IPS DF 4.7 (cell line): ENCODE measurements at regions not wholly inside any gene's neighbourhood (a gene's known extent, or its start where the extent isn't known, plus 50 kb on each side); places are given as distances from the start of the nearest gene placed in this dataset.
"Not testable (repeated sequence)": the region's sequence is repeated elsewhere in the genome, so short reads cannot be mapped to it uniquely, and the experiment has no call there.

ENCODE experiments used
- DNase-seq: peaks from one replicate; pipeline ENCODE4 v3.0.0-alpha.2; 2013; ENCODE audit warnings: low spot score; ENCODE audit errors: extremely low read depth

DNA sequence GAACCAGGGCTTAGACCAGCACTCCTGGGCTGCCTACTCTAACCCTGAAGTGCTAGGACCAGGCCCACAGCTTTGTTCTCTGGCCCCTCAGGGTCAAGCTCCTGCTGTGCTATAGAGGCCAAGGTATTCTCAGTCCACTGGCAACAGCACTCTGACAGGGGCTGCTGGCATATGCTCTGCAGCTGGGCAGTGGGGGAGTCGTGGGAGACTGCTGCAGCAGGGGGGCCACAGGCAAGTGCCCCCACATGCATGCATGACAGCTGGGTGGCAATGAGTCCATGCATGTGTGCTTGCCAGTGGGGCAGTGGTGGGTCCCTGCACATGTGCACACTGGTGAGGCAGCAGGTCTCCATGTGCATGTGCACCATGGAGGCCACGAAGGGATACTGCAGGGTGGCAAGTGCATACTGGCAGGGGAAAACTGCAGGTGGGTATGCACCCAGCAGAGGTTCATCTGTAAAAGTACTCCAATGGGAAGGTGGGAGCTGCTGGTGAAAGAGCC is 364.9 kb upstream of the IRAK1BP1 start:
- DNase-seq: no peak

GRCh38 chr6:78505178-78505577 is 362.2 kb upstream of the IRAK1BP1 start:
- no peak for DNase-seq

- no peak for DNase-seq
These were observed 356.3 kb upstream of the IRAK1BP1 start for GRCh38 chr6:78511009-78511408.

DNA sequence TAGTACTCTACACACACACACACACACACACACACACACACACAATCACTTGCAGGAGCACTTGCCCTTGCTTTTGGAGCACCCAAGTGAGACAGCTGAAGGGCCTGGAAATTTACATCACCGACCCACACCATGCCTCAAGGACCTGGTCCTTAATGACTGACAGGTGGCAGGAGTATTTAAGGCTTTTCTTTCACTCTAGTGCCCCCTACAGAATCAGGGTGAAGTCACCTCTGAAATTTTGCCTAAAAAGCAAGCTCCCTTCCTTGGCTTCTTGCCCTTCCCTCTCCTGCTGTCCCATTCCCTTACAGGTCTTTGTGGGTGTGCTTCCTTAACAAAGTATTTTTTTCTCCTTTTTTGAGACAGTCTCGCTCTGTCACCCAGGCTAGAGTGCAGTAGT is 353.5 kb upstream of the IRAK1BP1 start:
- DNase-seq: peak; percentile 16

DNA sequence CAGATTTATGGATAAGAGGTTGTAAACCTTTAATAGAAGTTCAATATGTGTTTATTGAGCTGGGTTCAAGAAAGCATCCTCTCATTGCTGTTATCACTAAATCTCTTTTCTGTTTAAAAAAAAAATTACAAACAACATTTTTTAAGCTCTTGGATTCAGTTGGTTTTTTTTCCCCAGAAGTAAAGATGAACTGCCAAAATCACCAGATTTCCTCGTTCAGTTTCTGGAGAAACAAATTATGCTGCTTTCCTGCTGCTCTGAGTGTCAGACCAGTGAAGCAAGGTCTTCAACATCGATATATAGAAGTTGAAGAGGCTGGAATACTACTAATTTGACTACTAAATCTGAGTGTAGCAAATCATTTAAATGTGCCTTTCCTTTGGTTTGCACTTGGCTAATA is 352.1 kb upstream of the IRAK1BP1 start:
- no peak for DNase-seq

DNA sequence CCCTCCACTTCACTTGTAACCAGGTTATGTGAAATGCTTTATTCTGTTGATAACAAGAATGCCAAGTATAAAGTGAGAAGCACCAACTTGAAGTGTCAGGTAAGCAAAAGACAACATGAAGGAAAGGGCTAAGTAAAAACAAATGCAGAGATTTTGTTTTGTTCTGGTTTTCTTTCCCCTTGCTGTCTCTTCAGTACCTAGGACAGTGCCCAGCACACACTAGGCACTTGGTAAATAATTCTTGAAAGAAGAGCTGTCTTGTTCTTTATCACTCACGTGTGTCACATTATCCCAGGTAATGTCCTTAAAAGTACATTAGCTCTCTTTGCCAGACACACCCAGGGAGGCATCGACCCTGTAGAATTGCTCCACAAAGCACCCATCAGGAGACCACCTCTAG is 350.0 kb upstream of the IRAK1BP1 start:
- DNase-seq: no peak

- DNase-seq: no peak
These were observed 343.7 kb upstream of the IRAK1BP1 start for GRCh38 chr6:78523622-78524021.

DNA sequence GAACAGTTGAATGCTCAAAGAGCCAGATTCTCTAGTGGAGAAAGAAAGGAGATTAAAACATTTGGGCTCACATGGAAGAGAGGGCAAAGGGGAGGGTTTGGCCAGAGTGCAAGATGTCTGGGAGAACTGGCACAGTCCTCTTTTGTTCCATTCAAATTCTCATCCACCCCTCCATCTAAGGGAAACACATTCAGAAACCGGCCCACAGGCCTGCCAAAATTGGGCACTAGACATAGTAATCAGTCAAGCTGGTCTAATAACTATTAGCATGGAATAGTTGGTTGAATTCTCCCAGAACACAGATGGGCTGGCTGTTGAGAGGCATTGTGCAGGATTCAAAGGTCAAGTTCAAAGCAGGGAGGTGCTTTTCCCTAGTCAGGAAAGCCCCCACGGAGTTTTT is 341.4 kb upstream of the IRAK1BP1 start:
- no peak for DNase-seq

- no peak for DNase-seq
These were observed 340.9 kb upstream of the IRAK1BP1 start for GRCh38 chr6:78526432-78526831.

GRCh38 chr6:78528926-78529325 is 338.4 kb upstream of the IRAK1BP1 start:
- DNase-seq: no peak

DNA sequence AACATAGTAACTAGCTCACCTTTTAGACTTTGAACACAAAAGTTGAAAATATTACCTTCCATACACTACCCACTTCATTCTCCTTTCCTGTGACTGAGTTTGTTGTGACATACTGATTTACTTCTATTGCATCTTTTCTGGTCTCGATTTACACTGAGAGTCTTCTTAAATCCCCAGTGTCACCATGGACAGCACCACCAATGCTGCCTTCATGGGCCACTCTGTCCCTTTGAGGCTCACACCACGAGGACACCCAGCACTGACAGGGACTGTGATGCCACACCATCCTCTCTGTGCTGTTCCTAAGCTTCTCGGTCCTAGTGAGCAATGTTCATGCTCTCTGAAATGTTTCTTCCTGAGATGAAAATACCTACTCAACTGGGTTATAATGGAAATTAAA is 337.1 kb upstream of the IRAK1BP1 start:
- DNase-seq: no peak

DNA sequence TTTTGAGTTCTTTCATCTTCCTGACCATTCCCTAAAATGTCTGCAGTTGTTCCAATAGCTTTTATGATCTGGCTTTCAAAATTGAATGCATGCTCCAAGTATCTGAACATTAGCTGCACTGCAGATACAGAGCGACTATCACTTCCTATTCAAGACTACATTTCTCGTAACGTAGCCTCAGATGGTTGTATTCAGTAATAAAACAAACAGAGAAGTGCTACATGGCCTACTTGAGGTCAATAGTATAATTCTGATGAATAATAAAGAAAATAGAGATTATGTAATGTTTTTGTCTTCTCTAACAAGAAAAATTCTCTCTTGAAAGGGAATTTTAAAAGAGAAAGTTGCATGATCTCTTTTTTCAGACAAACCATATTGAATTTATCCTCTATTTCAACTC is 333.9 kb upstream of the IRAK1BP1 start:
- DNase-seq: no peak

GRCh38 chr6:78533876-78534275 is 333.5 kb upstream of the IRAK1BP1 start:
- DNase-seq: no peak

GRCh38 chr6:78538002-78538401 is 329.3 kb upstream of the IRAK1BP1 start:
- DNase-seq: no peak

DNA sequence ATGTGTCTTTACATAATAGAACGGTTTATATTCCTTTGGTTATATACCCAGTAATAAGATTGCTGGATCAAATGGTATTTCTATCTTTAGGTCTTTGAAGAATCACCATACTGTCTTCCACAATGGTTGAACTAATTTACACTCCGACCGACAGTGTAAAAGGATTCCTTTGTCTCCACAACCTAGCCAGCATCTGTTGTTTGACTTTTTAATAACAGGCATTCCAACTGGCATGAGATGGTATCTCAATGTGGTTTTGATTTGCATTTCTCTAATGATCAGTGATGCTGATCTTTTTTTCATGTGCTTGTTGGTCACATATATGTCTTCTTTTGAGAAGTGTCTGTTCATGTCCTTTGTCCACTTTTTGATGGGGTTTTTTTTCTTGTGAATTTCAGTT is 319.7 kb upstream of the IRAK1BP1 start:
- DNase-seq: not testable (repeated sequence)

GRCh38 chr6:78551361-78551760 is 316.0 kb upstream of the IRAK1BP1 start:
- no peak for DNase-seq

GRCh38 chr6:78552435-78552834 is 314.9 kb upstream of the IRAK1BP1 start:
- no peak for DNase-seq

- DNase-seq: no peak
These were observed 313.0 kb upstream of the IRAK1BP1 start for GRCh38 chr6:78554341-78554740.

GRCh38 chr6:78559056-78559455 is 308.3 kb upstream of the IRAK1BP1 start:
- no peak for DNase-seq

- DNase-seq: no peak
These were observed 306.3 kb upstream of the IRAK1BP1 start for GRCh38 chr6:78561015-78561414.

DNA sequence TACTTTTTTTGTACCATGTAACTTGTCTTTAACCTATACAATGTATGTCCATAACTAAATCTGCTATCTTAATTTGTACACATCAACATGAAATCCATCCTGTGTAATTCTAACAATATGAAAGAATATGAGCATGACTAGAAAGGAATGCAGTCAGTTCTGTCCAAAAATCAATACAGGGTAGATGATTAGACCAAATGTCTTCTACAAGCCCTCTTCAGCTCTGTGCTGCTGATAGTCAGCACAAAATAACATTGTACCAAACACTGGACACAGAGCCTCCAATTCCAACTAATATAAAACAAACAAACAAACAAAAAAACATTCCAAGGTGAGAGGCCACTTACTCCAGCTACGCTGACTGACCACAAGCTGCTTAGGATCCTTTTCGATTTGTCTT is 301.4 kb upstream of the IRAK1BP1 start:
- no peak for DNase-seq

DNA sequence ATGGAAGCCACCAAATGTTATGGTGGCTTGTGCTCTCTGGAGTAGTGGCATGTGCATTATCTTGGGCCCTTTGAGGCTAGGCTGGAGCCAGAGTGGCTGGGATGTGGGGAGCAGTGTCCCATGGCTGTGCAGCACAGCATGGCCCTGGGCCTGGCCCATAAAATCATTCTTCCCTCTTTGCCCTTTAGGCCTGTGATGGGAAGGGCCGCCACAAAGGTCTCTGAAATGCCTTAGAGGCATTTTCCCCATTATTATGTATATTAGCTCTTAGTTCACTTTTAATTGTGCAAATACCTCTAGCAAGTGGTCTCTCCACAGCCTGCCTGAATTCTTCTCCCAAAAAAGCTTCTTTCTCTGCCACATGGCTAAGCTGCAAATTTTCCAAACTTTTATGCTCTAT is 297.3 kb upstream of the IRAK1BP1 start:
- DNase-seq: no peak

DNA sequence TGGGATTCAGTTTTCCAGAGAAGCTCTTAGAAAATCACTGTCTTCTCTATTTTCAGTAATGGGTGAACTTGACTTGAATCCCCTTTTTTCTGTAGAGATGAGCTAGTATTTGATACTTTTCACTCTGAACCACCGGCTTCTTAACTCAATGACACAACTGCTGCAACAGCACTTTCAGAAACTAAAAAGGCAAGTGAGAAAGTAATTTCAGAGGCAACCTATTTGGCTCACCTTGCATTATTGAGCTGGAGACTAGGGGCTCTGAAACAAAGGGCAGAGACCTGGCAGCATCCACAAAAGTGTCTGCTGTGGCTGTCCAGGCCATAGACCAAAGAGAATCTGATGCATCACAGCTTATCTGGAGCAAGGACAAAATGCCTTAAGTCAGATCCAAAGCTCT is 289.8 kb upstream of the IRAK1BP1 start:
- DNase-seq: no peak

GRCh38 chr6:78578430-78578829 is 288.9 kb upstream of the IRAK1BP1 start:
- no peak for DNase-seq
